HEK293 (cell line): ENCODE measurements at regions not wholly inside any gene's neighbourhood (a gene's known extent, or its start where the extent isn't known, plus 50 kb on each side); places are given as distances from the start of the nearest gene placed in this dataset.

Experiments used
- CTCF ChIA-PET: fragments of 350-600 bp; formaldehyde crosslinking; extraction: SDS; loops from one replicate; lab custom pipeline; 2021; ENCODE audit warnings: antibody characterized with exemption; lab: Yijun Ruan, JAX
- POLR2A ChIA-PET: fragments of 300-600 bp; formaldehyde crosslinking; extraction: SDS; loops from one replicate; lab custom pipeline; 2020; ENCODE audit warnings: antibody characterized with exemption, inconsistent platforms; lab: Yijun Ruan, JAX
- H3K27ac ChIP-seq: fragments of 200-500 bp; sonication (Bioruptor generic); 2 replicates; pipeline ENCODE4 v1.5.1; 2014; ENCODE audit warnings: low read depth, low read length, control low read depth, inconsistent platforms; ENCODE audit errors: extremely low read depth
- H3K36me3 ChIP-seq, 2 experiments: fragments of 200-500 bp in 1 of 2; sonication (Bioruptor generic) in 1 of 2; 1 replicate in 1 of 2; 2 replicates in 1 of 2; pipeline ENCODE4 v1.5.1; 2014 to 2017; ENCODE audit warnings: inconsistent platforms in 2 of 2, low read length in 2 of 2; ENCODE audit not compliant: control insufficient read depth in 2 of 2, insufficient read depth in 1 of 2
- H3K4me1 ChIP-seq: fragments of 200-500 bp; sonication (Bioruptor generic); 2 replicates; pipeline ENCODE4 v1.5.1; 2014; ENCODE audit warnings: mild to moderate bottlenecking, low read length, inconsistent platforms; ENCODE audit not compliant: control insufficient read depth, insufficient read depth
- H3K4me3 ChIP-seq: 2 replicates; pipeline ENCODE4 v1.5.1; 2011; ENCODE audit warnings: low read depth, mild to moderate bottlenecking, control low read depth, low read length, moderate library complexity
- H3K9me3 ChIP-seq: fragments of 200-500 bp; sonication (Bioruptor generic); 2 replicates; pipeline ENCODE4 v1.5.1; 2014; ENCODE audit warnings: low read depth, low read length, inconsistent platforms; ENCODE audit not compliant: control insufficient read depth, insufficient read depth
- GLIS1 ChIP-seq: fragments of 450-650 bp; formaldehyde crosslinking; IDR thresholded peaks from 2 replicates; pipeline ENCODE4 v1.5.1; 2016; ENCODE audit warnings: missing biosample characterization, missing genetic modification characterization
- KLF17 ChIP-seq: fragments of 450-650 bp; formaldehyde crosslinking; IDR thresholded peaks from 2 replicates; pipeline ENCODE4 v1.5.1; 2016; ENCODE audit warnings: missing biosample characterization, missing genetic modification characterization
- KLF9 ChIP-seq: fragments of 450-650 bp; formaldehyde crosslinking; IDR thresholded peaks from 2 replicates; pipeline ENCODE4 v1.5.1; 2016; ENCODE audit warnings: missing biosample characterization, missing genetic modification characterization, low read depth
- MYNN ChIP-seq: fragments of 450-650 bp; formaldehyde crosslinking; IDR thresholded peaks from 2 replicates; pipeline ENCODE4 v1.5.1; 2016; ENCODE audit warnings: missing biosample characterization, missing genetic modification characterization, borderline replicate concordance
- REPIN1 ChIP-seq: fragments of 450-650 bp; formaldehyde crosslinking; IDR thresholded peaks from 2 replicates; pipeline ENCODE4 v1.5.1; 2017; ENCODE audit warnings: missing biosample characterization, missing genetic modification characterization, low read depth
- TRIM28 ChIP-seq: IDR thresholded peaks from 2 replicates; pipeline ENCODE4 v1.6.1; 2011; ENCODE audit warnings: low read length, control low read depth, borderline replicate concordance
- TSHZ1 ChIP-seq: fragments of 450-650 bp; formaldehyde crosslinking; IDR thresholded peaks from 2 replicates; pipeline ENCODE4 v1.5.1; 2016; ENCODE audit warnings: missing biosample characterization, missing genetic modification characterization, borderline replicate concordance
- ZBTB21 ChIP-seq: fragments of 450-650 bp; formaldehyde crosslinking; IDR thresholded peaks from 2 replicates; pipeline ENCODE4 v1.5.1; 2017; ENCODE audit warnings: missing biosample characterization, missing genetic modification characterization
- ZFP3 ChIP-seq: fragments of 450-650 bp; formaldehyde crosslinking; IDR thresholded peaks from 2 replicates; pipeline ENCODE4 v1.5.1; 2016; ENCODE audit warnings: low read depth, missing biosample characterization, missing genetic modification characterization
- ZIC2 ChIP-seq: fragments of 450-650 bp; formaldehyde crosslinking; IDR thresholded peaks from 2 replicates; pipeline ENCODE4 v1.5.1; 2016; ENCODE audit warnings: missing biosample characterization, missing genetic modification characterization
- ZNF146 ChIP-seq: fragments of 450-650 bp; formaldehyde crosslinking; IDR thresholded peaks from 2 replicates; pipeline ENCODE4 v1.5.1; 2016; ENCODE audit warnings: missing biosample characterization, missing genetic modification characterization
- ZNF174 ChIP-seq: fragments of 450-650 bp; formaldehyde crosslinking; IDR thresholded peaks from 2 replicates; pipeline ENCODE4 v1.5.0; 2017; ENCODE audit warnings: missing biosample characterization, mild to moderate bottlenecking, missing genetic modification characterization
- ZNF2 ChIP-seq: fragments of 450-650 bp; formaldehyde crosslinking; IDR thresholded peaks from 2 replicates; pipeline ENCODE4 v1.5.1; 2016; ENCODE audit warnings: missing biosample characterization, missing genetic modification characterization
- ZNF214 ChIP-seq: fragments of 450-650 bp; formaldehyde crosslinking; IDR thresholded peaks from 2 replicates; pipeline ENCODE4 v1.5.1; 2017; ENCODE audit warnings: missing biosample characterization, mild to moderate bottlenecking, missing genetic modification characterization, borderline replicate concordance
- ZNF274 ChIP-seq, 2 experiments: fragments of 200-500 bp in 1 of 2; fragments of 450-650 bp in 1 of 2; sonication (Bioruptor generic) in 1 of 2; formaldehyde crosslinking in 1 of 2; IDR thresholded peaks; 2 replicates each; pipeline versions ENCODE4 v1.5.1 to v1.6.1; 2014 to 2016; ENCODE audit warnings: borderline replicate concordance in 1 of 2, inconsistent platforms in 1 of 2, low read length in 1 of 2, missing biosample characterization in 1 of 2, missing genetic modification characterization in 1 of 2
- ZNF350 ChIP-seq: fragments of 450-650 bp; formaldehyde crosslinking; IDR thresholded peaks from 2 replicates; pipeline ENCODE4 v1.5.0; 2017; ENCODE audit warnings: missing biosample characterization, mild to moderate bottlenecking, missing genetic modification characterization
- ZNF426 ChIP-seq: fragments of 450-650 bp; formaldehyde crosslinking; IDR thresholded peaks from 2 replicates; pipeline ENCODE4 v1.5.1; 2017; ENCODE audit warnings: missing biosample characterization, missing genetic modification characterization, mild to moderate bottlenecking, inconsistent platforms, moderate library complexity
- ZNF48 ChIP-seq: fragments of 450-650 bp; formaldehyde crosslinking; IDR thresholded peaks from 2 replicates; pipeline ENCODE4 v1.5.1; 2016; ENCODE audit warnings: missing biosample characterization, missing genetic modification characterization
- ZNF548 ChIP-seq: fragments of 450-650 bp; formaldehyde crosslinking; IDR thresholded peaks from 2 replicates; pipeline ENCODE4 v1.5.1; 2016; ENCODE audit warnings: missing biosample characterization, missing genetic modification characterization
- ZNF658 ChIP-seq: fragments of 450-650 bp; formaldehyde crosslinking; IDR thresholded peaks from 2 replicates; pipeline ENCODE4; 2016; ENCODE audit warnings: missing biosample characterization, missing genetic modification characterization
- ZNF704 ChIP-seq: fragments of 450-650 bp; formaldehyde crosslinking; IDR thresholded peaks from 2 replicates; pipeline ENCODE4 v1.5.1; 2016; ENCODE audit warnings: missing biosample characterization, missing genetic modification characterization
- ZNF843 ChIP-seq: fragments of 450-650 bp; formaldehyde crosslinking; IDR thresholded peaks from 2 replicates; pipeline ENCODE4 v1.5.1; 2016; ENCODE audit warnings: missing biosample characterization, missing genetic modification characterization
- ZSCAN5A ChIP-seq: fragments of 450-650 bp; formaldehyde crosslinking; IDR thresholded peaks from 2 replicates; pipeline ENCODE4 v1.5.1; 2016; ENCODE audit warnings: missing biosample characterization, missing genetic modification characterization

- ChIA-PET CTCF (no interaction called here), POLR2A (no interaction called here)
- TF ChIP-seq ZNF548 (tag by site-specific recombination) (no peak), ZIC2 (no peak), ZSCAN5A (tag by site-specific recombination) (no peak), KLF9 (tag by site-specific recombination) (no peak), ZNF48 (tag by site-specific recombination) (no peak), MYNN (tag by site-specific recombination) (no peak), TSHZ1 (tag by site-specific recombination) (no peak), KLF17 (tag by site-specific recombination) (no peak), ZNF658 (tag by site-specific recombination) (no peak), REPIN1 (tag by site-specific recombination) (no peak), ZNF704 (tag by site-specific recombination) (no peak), ZNF843 (tag by site-specific recombination) (no peak), ZNF274 (IDR thresholded peaks at IDR 0.05; ENCODE audit: low read length) (no peak), ZNF274 (tag by site-specific recombination; IDR thresholded peaks at IDR 0.05; ENCODE audit: borderline replicate concordance) (no peak), ZNF174 (tag by site-specific recombination) (no peak)
- Histone ChIP-seq H3K4me3 (no peak overlapping the region), H3K36me3 (no peaks in the 10 kb centered on the region), H3K4me1 (no peaks in the 10 kb centered on the region), H3K27ac (no peak overlapping the region), H3K9me3 (no peaks in the 10 kb centered on the region)
These were observed 364.8 kb downstream of the TNS3 start for GRCh38 chr7:47217086-47217485.

GRCh38 chr7:47216439-47216838 lies 365.5 kb downstream of the TNS3 start:
- H3K4me3 ChIP-seq = no peak overlapping the region
- no peak overlapping the region for H3K27ac ChIP-seq
- CTCF ChIA-PET = interaction anchor here (0.8 kb wide), 1 partner anchor 15 kb away, joined by 3 read pairs; no protein-coding TSS in a partner anchor
- H3K36me3 ChIP-seq = no peaks in the 10 kb centered on the region
- TF ChIP-seq ZNF2 (tag by site-specific recombination) (no peak), ZNF426 (tag by site-specific recombination) (no peak), ZFP3 (no peak), TRIM28 (no peak), ZBTB21 (tag by site-specific recombination) (no peak), ZNF146 (tag by site-specific recombination) (no peak), ZNF214 (tag by site-specific recombination) (no peak), ZNF350 (tag by site-specific recombination) (no peak), GLIS1 (tag by site-specific recombination) (no peak)
- TF ChIP-seq, all 188 proteins: peak for 0
- POLR2A ChIA-PET = no interaction called here
- H3K4me1 ChIP-seq = no peaks in the 10 kb centered on the region
- no peaks in the 10 kb centered on the region for H3K9me3 ChIP-seq
